SK-N-SH (cell line): ENCODE measurements at regions not wholly inside any gene's neighbourhood (a gene's known extent, or its start where the extent isn't known, plus 50 kb on each side); places are given as distances from the start of the nearest gene placed in this dataset.

ENCODE experiments used
- CTCF ChIP-seq: fragments of 200-600 bp; sonication (generic); IDR thresholded peaks from 2 replicates; pipeline ENCODE4 v1.6.1; 2017; ENCODE audit warnings: antibody characterized with exemption, mild to moderate bottlenecking, moderate library complexity
- JUND ChIP-seq: IDR thresholded peaks from 2 replicates; pipeline ENCODE4 v1.4.0; 2012
- MAX ChIP-seq: IDR thresholded peaks from 2 replicates; pipeline ENCODE4 v1.4.0; 2012; ENCODE audit warnings: low read depth
- NFIC ChIP-seq: IDR thresholded peaks from 2 replicates; pipeline ENCODE4 v1.4.0; 2012; ENCODE audit warnings: borderline replicate concordance
- NRF1 ChIP-seq: IDR thresholded peaks from 2 replicates; pipeline ENCODE4 v1.6.1; 2012; ENCODE audit warnings: low read depth, mild to moderate bottlenecking, low read length
- PBX3 ChIP-seq: IDR thresholded peaks from 2 replicates; pipeline ENCODE4; 2012
- POLR2AphosphoS5 ChIP-seq: IDR thresholded peaks from 2 replicates; pipeline ENCODE4 v1.6.1; 2012; ENCODE audit warnings: low read depth, low read length
- SIN3A ChIP-seq: IDR thresholded peaks from 2 replicates; pipeline ENCODE4 v1.6.1; 2012; ENCODE audit warnings: low read depth, mild to moderate bottlenecking, low read length, moderate library complexity, borderline replicate concordance
- SMC3 ChIP-seq: IDR thresholded peaks from 2 replicates; pipeline ENCODE4 v1.6.1; 2012; ENCODE audit warnings: low read depth, low read length, improper control_type of control experiment
- USF1 ChIP-seq: IDR thresholded peaks from 2 replicates; pipeline ENCODE4 v1.4.0; 2012; ENCODE audit warnings: low read depth, borderline replicate concordance
- USF2 ChIP-seq: fragments of 150-350 bp; IDR thresholded peaks from 2 replicates; pipeline ENCODE4 v1.6.1; 2017; ENCODE audit warnings: antibody characterized with exemption, low read length, low read depth, borderline replicate concordance
- ZBTB33 ChIP-seq: IDR thresholded peaks from 2 replicates; pipeline ENCODE4 v1.4.0; 2012; ENCODE audit warnings: low read depth, borderline replicate concordance

GRCh38 chr21:25424634-25425033 lies 182.6 kb downstream of the MRPL39 start:
- TF ChIP-seq CTCF = no peak
- no peak for TF ChIP-seq SMC3
- no peak for TF ChIP-seq MAX
- no peak for TF ChIP-seq POLR2AphosphoS5
- no peak for TF ChIP-seq USF1
- TF ChIP-seq ZBTB33 = no peak
- TF ChIP-seq JUND = no peak
- no peak for TF ChIP-seq USF2
- TF ChIP-seq SIN3A = no peak
- no peak for TF ChIP-seq NFIC
- TF ChIP-seq NRF1 = no peak
- no peak for TF ChIP-seq PBX3
